Breast epithelium (tissue), 4 donors: ENCODE measurements at regions not wholly inside any gene's neighbourhood (a gene's known extent, or its start where the extent isn't known, plus 50 kb on each side); places are given as distances from the start of the nearest gene placed in this dataset.

Experiments used
- DNase-seq, 2 donors: peaks; one replicate each; pipeline ENCODE4 v3.0.0-alpha.2; 2019; ENCODE audit warnings: low spot score in 2 of 2
- H3K27ac ChIP-seq, 2 donors: fragments of 200-600 bp; sonication (generic) in 1 of 2; one replicate each; pipeline ENCODE4 v1.5.1; 2016 to 2019; ENCODE audit warnings: mild to moderate bottlenecking in 1 of 2
- H3K27me3 ChIP-seq, 2 donors: fragments of 200-600 bp; sonication (generic) in 1 of 2; one replicate each; pipeline versions ENCODE4 v1.5.1 to v1.6.0; 2017 to 2019; ENCODE audit warnings: control low read depth in 1 of 2, mild to moderate bottlenecking in 1 of 2
- H3K36me3 ChIP-seq: fragments of 200-600 bp; one replicate; pipeline ENCODE4 v1.5.1; 2019
- H3K4me1 ChIP-seq, 2 donors: fragments of 200-600 bp; sonication (generic); one replicate each; pipeline ENCODE4 v1.5.1; 2016 to 2019; ENCODE audit warnings: control low read depth in 1 of 2
- H3K4me3 ChIP-seq, 3 donors: fragments of 200-600 bp; sonication (generic); 1 replicate in 2 of 3; 2 replicates in 1 of 3; pipeline ENCODE4 v1.5.1; 2016 to 2019; ENCODE audit warnings: mild to moderate bottlenecking in 3 of 3, moderate library complexity in 2 of 3
- H3K9me3 ChIP-seq, 2 donors: fragments of 200-600 bp; sonication (generic) in 1 of 2; one replicate each; pipeline ENCODE4 v1.5.1; 2016 to 2019; ENCODE audit warnings: control low read depth in 1 of 2
- POLR2A ChIP-seq: fragments of 450-650 bp; IDR thresholded peaks from one replicate; pipeline ENCODE4 v1.6.1; 2016; ENCODE audit warnings: antibody characterized with exemption, mild to moderate bottlenecking, moderate library complexity
- POLR2AphosphoS5 ChIP-seq, 3 donors: sonication (generic); formaldehyde crosslinking; IDR thresholded peaks; one replicate each; pipeline ENCODE4 v1.6.1; 2017; ENCODE audit warnings: antibody characterized with exemption in 3 of 3
- intact Hi-C: fragments of 100-400 bp; cut with DNase I; formaldehyde crosslinking; loops from one replicate; pipeline ENCODE4 v1.15.1; 2023; ENCODE audit warnings: low total_unique reads
- TF ChIP-seq, protein P1 (sequence below), 3 donors: fragments of 450-650 bp; IDR thresholded peaks; one replicate each; pipeline ENCODE4 v1.5.1; 2016 to 2017; ENCODE audit warnings: antibody characterized with exemption in 3 of 3, mild to moderate bottlenecking in 3 of 3, moderate library complexity in 3 of 3

DNA sequence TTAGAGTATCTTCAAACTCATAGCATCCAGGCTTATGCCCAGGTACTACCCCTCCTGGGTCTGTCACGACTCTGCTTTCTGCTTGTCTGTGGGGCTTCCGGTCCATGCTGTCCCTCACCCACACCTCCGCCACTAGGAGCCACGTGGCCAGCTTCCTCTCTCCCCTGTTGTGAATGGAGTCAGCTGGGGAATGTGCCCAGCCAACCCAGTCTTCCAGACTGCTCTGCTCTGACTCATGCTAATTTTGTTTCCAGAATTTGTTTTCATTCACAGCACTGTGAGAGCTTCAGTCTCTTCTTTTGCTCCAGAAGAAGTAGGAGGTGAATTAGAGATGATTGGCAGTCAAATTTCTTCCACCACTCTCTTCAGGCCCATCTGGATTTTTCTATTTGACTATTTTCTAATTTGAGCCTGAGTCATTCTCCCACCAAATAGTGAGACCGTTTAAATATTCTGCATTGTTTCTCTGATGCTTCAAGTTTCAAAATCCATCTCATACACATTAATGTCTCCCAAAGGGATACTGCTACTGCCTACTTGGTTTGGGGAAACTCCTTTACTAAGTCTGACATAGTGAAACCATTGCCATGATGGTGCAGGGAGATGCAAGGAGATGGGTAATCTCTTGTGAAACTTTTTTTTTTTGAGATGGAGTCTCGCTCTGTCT lies 424.1 kb upstream of the KIF2A start:
- Histone ChIP-seq H3K4me1 (peaks cover 0 to 5% of the 10 kb centered on the region in 2 donors), H3K27me3 (no peaks in the 10 kb centered on the region), H3K4me3 (no peak overlapping the region), H3K9me3 (no peaks in the 10 kb centered on the region), H3K27ac (no peak overlapping the region), H3K36me3 (no peaks in the 10 kb centered on the region)
- no peak for DNase-seq
- TF ChIP-seq POLR2AphosphoS5 (IDR thresholded peaks at IDR 0.05) (no peak), POLR2A (no peak)
- TF ChIP-seq, protein P1, sequence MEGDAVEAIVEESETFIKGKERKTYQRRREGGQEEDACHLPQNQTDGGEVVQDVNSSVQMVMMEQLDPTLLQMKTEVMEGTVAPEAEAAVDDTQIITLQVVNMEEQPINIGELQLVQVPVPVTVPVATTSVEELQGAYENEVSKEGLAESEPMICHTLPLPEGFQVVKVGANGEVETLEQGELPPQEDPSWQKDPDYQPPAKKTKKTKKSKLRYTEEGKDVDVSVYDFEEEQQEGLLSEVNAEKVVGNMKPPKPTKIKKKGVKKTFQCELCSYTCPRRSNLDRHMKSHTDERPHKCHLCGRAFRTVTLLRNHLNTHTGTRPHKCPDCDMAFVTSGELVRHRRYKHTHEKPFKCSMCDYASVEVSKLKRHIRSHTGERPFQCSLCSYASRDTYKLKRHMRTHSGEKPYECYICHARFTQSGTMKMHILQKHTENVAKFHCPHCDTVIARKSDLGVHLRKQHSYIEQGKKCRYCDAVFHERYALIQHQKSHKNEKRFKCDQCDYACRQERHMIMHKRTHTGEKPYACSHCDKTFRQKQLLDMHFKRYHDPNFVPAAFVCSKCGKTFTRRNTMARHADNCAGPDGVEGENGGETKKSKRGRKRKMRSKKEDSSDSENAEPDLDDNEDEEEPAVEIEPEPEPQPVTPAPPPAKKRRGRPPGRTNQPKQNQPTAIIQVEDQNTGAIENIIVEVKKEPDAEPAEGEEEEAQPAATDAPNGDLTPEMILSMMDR (IDR thresholded peaks at IDR 0.05), result no peak
- intact Hi-C loops, result no loop called here

DNA sequence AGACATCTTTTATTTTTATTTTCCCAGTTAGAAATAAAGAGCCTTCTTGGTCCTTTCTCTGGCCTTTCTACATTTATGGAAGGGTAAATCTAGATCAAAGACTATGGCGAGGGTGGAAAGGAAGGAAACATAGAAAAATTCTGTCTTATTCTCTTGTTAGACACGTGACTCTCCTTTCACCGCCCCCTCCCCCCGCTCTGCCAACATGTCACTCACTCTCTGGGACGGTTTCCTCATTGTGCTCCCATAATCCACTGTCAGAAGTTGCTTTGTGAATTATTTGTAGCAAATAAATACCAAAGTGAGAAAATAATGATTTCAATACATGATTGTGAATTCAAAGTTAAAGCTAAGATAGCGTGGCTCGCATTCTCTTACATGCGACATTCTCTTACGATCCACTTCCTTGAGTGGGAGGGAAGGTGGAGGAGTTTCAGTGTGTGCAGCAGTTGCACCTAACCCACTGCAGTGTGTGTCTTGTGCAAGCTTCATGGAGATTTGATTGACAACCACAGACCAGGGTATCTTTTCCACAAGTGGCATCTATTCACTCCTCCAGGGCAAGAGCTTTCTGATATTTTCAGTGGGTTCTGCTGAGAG lies 423.0 kb upstream of the KIF2A start:
- Histone ChIP-seq H3K27me3 (no peaks in the 10 kb centered on the region), H3K4me1 (peaks cover 0 to 5% of the 10 kb centered on the region in 2 donors)
- intact Hi-C loops, result no loop called here

DNA sequence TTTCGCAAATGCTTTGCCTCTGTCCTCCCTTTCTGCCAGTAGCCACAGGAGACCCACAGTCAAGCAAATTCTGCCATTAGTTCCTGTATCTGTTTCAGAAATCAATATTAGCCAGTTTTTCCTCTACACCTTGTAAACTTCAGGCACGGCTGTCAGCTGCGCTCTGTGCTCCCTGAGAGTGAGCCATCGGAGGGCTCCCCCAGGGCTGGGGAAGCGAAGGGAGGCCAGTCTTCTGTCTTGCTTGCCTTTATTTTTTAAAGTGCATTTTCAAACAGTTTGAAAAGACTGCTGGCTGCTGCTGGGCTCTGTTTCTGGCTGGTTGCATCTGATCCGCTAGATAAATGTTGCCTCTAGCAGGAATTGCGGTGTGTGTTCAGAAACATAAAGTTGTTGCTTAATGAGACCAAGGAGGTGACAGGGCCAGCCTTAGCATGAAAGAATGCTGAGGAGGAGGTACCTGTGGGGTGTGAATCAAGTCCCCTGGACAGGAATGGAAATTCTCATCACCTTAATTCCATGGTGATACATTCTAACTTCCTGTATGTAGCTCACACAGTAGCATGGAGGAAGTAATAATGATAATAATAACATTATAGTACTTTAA lies 421.7 kb upstream of the KIF2A start:
- Histone ChIP-seq H3K27ac (no peak overlapping the region), H3K36me3 (no peaks in the 10 kb centered on the region), H3K27me3 (no peaks in the 10 kb centered on the region), H3K9me3 (peaks cover 0 to 4% of the 10 kb centered on the region in 2 donors), H3K4me1 (peaks cover 0 to 5% of the 10 kb centered on the region in 2 donors), H3K4me3 (no peak overlapping the region)
- no peak for DNase-seq
- intact Hi-C loops, result no loop called here
- TF ChIP-seq, protein P1 (IDR thresholded peaks at IDR 0.05), result no peak
- no peak for TF ChIP-seq POLR2AphosphoS5 (IDR thresholded peaks at IDR 0.05)
- no peak for TF ChIP-seq POLR2A

More for the DNA sequence above, 423.0 kb upstream of the KIF2A start:
- DNase-seq, result no peak
- H3K9me3 ChIP-seq, result no peaks in the 10 kb centered on the region
- no peak for TF ChIP-seq POLR2A
- TF ChIP-seq POLR2AphosphoS5 (IDR thresholded peaks at IDR 0.05), result no peak
- TF ChIP-seq, protein P1 (IDR thresholded peaks at IDR 0.05), result no peak
- no peaks in the 10 kb centered on the region for H3K36me3 ChIP-seq
- no peak overlapping the region for H3K27ac ChIP-seq
- no peak overlapping the region for H3K4me3 ChIP-seq

DNA sequence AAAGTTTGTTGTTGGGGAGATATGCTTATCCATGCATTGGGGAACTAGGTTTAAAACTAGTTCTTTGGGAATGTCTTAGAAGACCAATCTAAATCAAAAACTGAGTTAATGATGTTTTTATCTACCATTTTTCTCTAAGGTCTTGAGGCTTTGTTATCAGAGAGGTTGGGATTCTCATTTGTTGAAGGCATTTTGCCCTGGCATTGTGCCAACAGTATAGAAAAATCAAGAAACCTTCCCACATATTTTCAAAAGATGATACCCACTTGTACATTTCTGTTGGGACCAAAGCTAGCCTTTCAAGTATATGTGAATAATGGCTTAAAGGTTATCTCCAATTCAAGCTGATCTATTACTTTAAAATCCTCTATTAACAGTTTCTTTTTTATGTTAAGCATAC lies 419.8 kb upstream of the KIF2A start:
- H3K4me3 ChIP-seq, result no peak overlapping the region
- no peaks in the 10 kb centered on the region for H3K36me3 ChIP-seq
- no peaks in the 10 kb centered on the region for H3K27me3 ChIP-seq
- TF ChIP-seq POLR2A (no peak), POLR2AphosphoS5 (IDR thresholded peaks at IDR 0.05) (no peak)
- TF ChIP-seq, protein P1 (IDR thresholded peaks at IDR 0.05), result no peak
- no peak for DNase-seq
- H3K4me1 ChIP-seq, result peaks cover 0 to 5% of the 10 kb centered on the region in 2 donors
- H3K27ac ChIP-seq, result no peak overlapping the region
- peaks cover 0 to 4% of the 10 kb centered on the region in 2 donors for H3K9me3 ChIP-seq
- intact Hi-C loops, result no loop called here

DNA sequence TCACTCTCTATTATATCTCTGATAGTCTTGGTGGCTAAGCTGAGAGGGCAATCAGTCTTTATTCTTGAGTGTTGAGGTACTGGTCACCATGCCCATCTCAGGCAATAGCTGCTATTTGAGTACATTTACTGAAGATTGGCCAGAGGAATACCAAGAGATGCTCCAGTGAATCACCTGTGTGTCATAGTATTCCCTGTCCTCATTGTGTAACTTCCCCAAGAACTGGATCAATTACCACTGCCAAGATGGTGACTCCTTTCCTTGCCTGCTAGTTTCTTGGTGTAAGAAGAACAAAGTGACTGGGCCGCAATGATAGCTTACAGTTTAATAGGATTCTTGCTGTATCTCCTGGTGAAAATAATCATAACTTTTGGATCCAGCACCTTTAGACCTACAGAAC lies 418.7 kb upstream of the KIF2A start:
- Histone ChIP-seq H3K4me3 (no peak overlapping the region), H3K36me3 (no peaks in the 10 kb centered on the region), H3K4me1 (peaks cover 0 to 5% of the 10 kb centered on the region in 2 donors), H3K27me3 (no peaks in the 10 kb centered on the region), H3K27ac (no peak overlapping the region), H3K9me3 (peaks cover 0 to 4% of the 10 kb centered on the region in 2 donors)
- intact Hi-C loops, result no loop called here
- TF ChIP-seq, protein P1 (IDR thresholded peaks at IDR 0.05), result no peak
- no peak for TF ChIP-seq POLR2AphosphoS5 (IDR thresholded peaks at IDR 0.05)
- no peak for TF ChIP-seq POLR2A
- no peak for DNase-seq
